Neural cell (in vitro differentiated cells): ENCODE measurements at regions not wholly inside any gene's neighbourhood (a gene's known extent, or its start where the extent isn't known, plus 50 kb on each side); places are given as distances from the start of the nearest gene placed in this dataset.
A peak's percentile ranks its signal among the peaks of the same experiment; 100 is the strongest.

Experiments
- H2AFZ ChIP-seq: fragments of 200-600, 300-800 bp; sonication (generic), shearing (Covaris generic); 2 replicates; pipeline ENCODE4 v1.6.0; 2014; ENCODE audit warnings: low read depth, mild to moderate bottlenecking, antibody characterized with exemption, low read length, moderate library complexity
- H3F3A ChIP-seq: fragments of 200-600 bp; shearing (Covaris generic); 2 replicates; pipeline ENCODE4 v1.6.1; 2016; ENCODE audit warnings: mild to moderate bottlenecking, moderate library complexity, mixed read lengths, antibody characterized with exemption, low read length; ENCODE audit not compliant: insufficient read depth, poor library complexity, severe bottlenecking
- H3K27ac ChIP-seq: fragments of 200-600, 300-800 bp; sonication (generic), shearing (Covaris generic); 2 replicates; pipeline ENCODE4 v1.5.1; 2014; ENCODE audit warnings: mild to moderate bottlenecking, low read length, moderate library complexity
- H3K27me3 ChIP-seq: fragments of 300-800, 200-600 bp; sonication (generic), shearing (Covaris generic); 2 replicates; pipeline ENCODE4 v1.6.0; 2014; ENCODE audit warnings: mild to moderate bottlenecking, low read depth, low read length, moderate library complexity; ENCODE audit not compliant: insufficient read depth
- H3K36me3 ChIP-seq: fragments of 300-800, 200-600 bp; sonication (generic), shearing (Covaris generic); 2 replicates; pipeline ENCODE4 v1.5.1; 2014; ENCODE audit warnings: mild to moderate bottlenecking, antibody characterized with exemption, low read length, moderate library complexity; ENCODE audit not compliant: insufficient read depth
- H3K4me2 ChIP-seq: fragments of 300-800, 200-600 bp; sonication (generic), shearing (Covaris generic); 2 replicates; pipeline ENCODE4 v1.6.0; 2014; ENCODE audit warnings: mild to moderate bottlenecking, low read length
- H3K4me3 ChIP-seq: fragments of 300-800, 200-600 bp; sonication (generic), shearing (Covaris generic); 2 replicates; pipeline ENCODE4 v1.5.1; 2014; ENCODE audit warnings: mild to moderate bottlenecking, low read length, moderate library complexity
- H3K79me2 ChIP-seq: fragments of 200-600 bp; shearing (Covaris generic); replicated peaks from 2 replicates; pipeline ENCODE4 v1.6.0; 2014; ENCODE audit warnings: mild to moderate bottlenecking, low read length, moderate library complexity; ENCODE audit not compliant: insufficient read depth
- H3K9ac ChIP-seq: fragments of 300-800, 200-600 bp; sonication (generic), shearing (Covaris generic); 2 replicates; pipeline ENCODE4 v1.6.1; 2016; ENCODE audit warnings: mild to moderate bottlenecking, low read length, mixed read lengths
- H3K9me2 ChIP-seq: fragments of 200-600 bp; shearing (Covaris generic); 2 replicates; pipeline ENCODE4 v1.6.1; 2016; ENCODE audit warnings: mild to moderate bottlenecking, low read length, mixed read lengths; ENCODE audit not compliant: insufficient read depth
- H3K9me3 ChIP-seq: fragments of 200-600, 300-800 bp; sonication (generic), shearing (Covaris generic); 2 replicates; pipeline ENCODE4 v1.6.1; 2016; ENCODE audit warnings: mild to moderate bottlenecking, mixed run types, low read length, moderate library complexity, mixed read lengths
- H4K20me1 ChIP-seq: fragments of 200-600 bp; shearing (Covaris generic); 2 replicates; pipeline ENCODE4 v1.6.1; 2016; ENCODE audit warnings: mild to moderate bottlenecking, mixed run types; ENCODE audit not compliant: insufficient read depth
- EP300 ChIP-seq: fragments of 450-650 bp; conservative IDR thresholded peaks from 2 replicates; pipeline ENCODE4 v1.6.1; 2014; ENCODE audit warnings: antibody characterized with exemption, mild to moderate bottlenecking, moderate library complexity; ENCODE audit not compliant: poor library complexity, severe bottlenecking
- EZH2 ChIP-seq: fragments of 200-600, 300-800 bp; shearing (Covaris generic), sonication (generic); IDR thresholded peaks from 2 replicates; pipeline ENCODE4 v1.6.1; 2014; ENCODE audit warnings: antibody characterized with exemption, low read length, borderline replicate concordance, mild to moderate bottlenecking; ENCODE audit not compliant: insufficient read depth, poor library complexity, severe bottlenecking
- MXI1 ChIP-seq: fragments of 450-650 bp; conservative IDR thresholded peaks from 2 replicates; pipeline ENCODE4 v1.6.1; 2014; ENCODE audit warnings: antibody characterized with exemption, mild to moderate bottlenecking; ENCODE audit not compliant: poor library complexity, severe bottlenecking
- POLR2AphosphoS5 ChIP-seq: IDR thresholded peaks from 2 replicates; pipeline ENCODE4 v1.6.1; 2012
- RAD21 ChIP-seq: fragments of 450-650 bp; conservative IDR thresholded peaks from 2 replicates; pipeline ENCODE4 v1.6.1; 2014; ENCODE audit warnings: antibody characterized with exemption, mild to moderate bottlenecking, moderate library complexity
- REST ChIP-seq: IDR thresholded peaks from 2 replicates; pipeline ENCODE4 v1.6.1; 2012; ENCODE audit warnings: borderline replicate concordance
- SMC3 ChIP-seq: fragments of 450-650 bp; conservative IDR thresholded peaks from 2 replicates; pipeline ENCODE4 v1.6.1; 2014; ENCODE audit warnings: antibody characterized with exemption, mild to moderate bottlenecking, moderate library complexity; ENCODE audit not compliant: poor library complexity

DNA sequence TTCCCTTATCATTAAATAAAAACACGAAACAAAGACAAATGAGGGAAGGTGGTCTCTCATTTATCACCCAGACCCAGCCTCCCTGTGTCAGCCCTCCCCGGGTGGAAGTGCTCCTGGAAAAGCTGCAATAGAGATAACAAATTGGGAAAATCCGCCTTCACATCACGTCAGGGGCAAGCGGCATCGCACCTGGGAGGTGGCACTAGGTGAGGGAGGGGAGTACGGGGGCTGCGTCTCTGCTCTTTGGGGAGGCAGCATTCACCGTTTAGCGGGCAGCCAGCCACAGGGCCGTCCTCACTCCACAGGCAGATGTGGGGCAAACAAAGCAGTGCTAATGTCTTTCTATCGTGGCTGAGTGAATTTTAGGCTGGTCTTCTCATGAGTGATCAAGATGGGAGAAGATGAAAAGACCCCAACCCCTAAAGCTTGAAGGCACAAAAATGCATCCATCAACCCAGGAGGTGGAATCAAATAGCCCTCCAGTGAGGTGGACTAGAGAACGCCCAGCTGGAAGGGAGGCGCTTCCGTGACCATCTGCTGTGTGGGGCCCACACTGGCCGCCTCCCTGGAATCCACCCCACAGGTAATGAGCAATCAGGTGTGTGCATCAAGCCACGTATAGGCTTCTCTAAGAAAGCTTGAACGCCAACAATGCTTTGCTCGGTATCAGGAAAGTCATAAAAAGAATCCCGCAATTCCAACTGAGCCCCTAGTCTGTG, 629.5 kb downstream of the BRD1 start:
- H3K4me3 ChIP-seq = no peak overlapping the region
- no peaks in the 10 kb centered on the region for H3F3A ChIP-seq
- no peak overlapping the region for H3K27ac ChIP-seq
- H3K4me2 ChIP-seq = no peak overlapping the region
- no peaks in the 10 kb centered on the region for H3K9me3 ChIP-seq
- H3K79me2 ChIP-seq = no peaks in the 10 kb centered on the region
- no peak overlapping the region for H2AFZ ChIP-seq
- H3K27me3 ChIP-seq = no peaks in the 10 kb centered on the region
- no peak overlapping the region for H3K9ac ChIP-seq
- no peaks in the 10 kb centered on the region for H4K20me1 ChIP-seq
- no peaks in the 10 kb centered on the region for H3K9me2 ChIP-seq
- no peaks in the 10 kb centered on the region for H3K36me3 ChIP-seq
- no peak for TF ChIP-seq MXI1
- TF ChIP-seq POLR2AphosphoS5 = no peak
- no peak for TF ChIP-seq REST
- no peak for TF ChIP-seq EZH2
- no peak for TF ChIP-seq EP300
- TF ChIP-seq SMC3 = no peak
- TF ChIP-seq RAD21 = no peak

GRCh38 chr22:49197505-49197904, 630.2 kb downstream of the BRD1 start:
- no peak overlapping the region for H2AFZ ChIP-seq
- no peaks in the 10 kb centered on the region for H3F3A ChIP-seq
- no peaks in the 10 kb centered on the region for H3K79me2 ChIP-seq
- TF ChIP-seq REST (peak; percentile 78), SMC3 (peak; percentile 38), EZH2 (no peak)
- no peaks in the 10 kb centered on the region for H3K36me3 ChIP-seq
- H3K27ac ChIP-seq = no peak overlapping the region
- H3K27me3 ChIP-seq = no peaks in the 10 kb centered on the region
- no peak overlapping the region for H3K9ac ChIP-seq
- no peaks in the 10 kb centered on the region for H4K20me1 ChIP-seq
- no peaks in the 10 kb centered on the region for H3K9me3 ChIP-seq
- no peak overlapping the region for H3K4me2 ChIP-seq
- H3K4me3 ChIP-seq = no peak overlapping the region
- H3K9me2 ChIP-seq = no peaks in the 10 kb centered on the region
